Hepatocyte (in vitro differentiated cells): ENCODE measurements at regions not wholly inside any gene's neighbourhood (a gene's known extent, or its start where the extent isn't known, plus 50 kb on each side); places are given as distances from the start of the nearest gene placed in this dataset.

Experiments used
- CTCF ChIP-seq: fragments of 200-600 bp; sonication (generic); IDR thresholded peaks from 2 replicates; pipeline ENCODE4 v1.5.1; 2016; ENCODE audit warnings: antibody characterized with exemption, mild to moderate bottlenecking; ENCODE audit not compliant: poor library complexity
- EZH2 ChIP-seq: fragments of 200-600 bp; sonication (generic); IDR thresholded peaks from 2 replicates; pipeline ENCODE4 v1.6.1; 2016; ENCODE audit warnings: antibody characterized with exemption, mild to moderate bottlenecking, borderline replicate concordance
- EZH2phosphoT487 ChIP-seq: fragments of 200-600 bp; sonication (generic); IDR thresholded peaks from one replicate; pipeline ENCODE4 v1.6.1; 2018; ENCODE audit warnings: antibody characterized with exemption, mild to moderate bottlenecking, low read depth, moderate library complexity; ENCODE audit not compliant: unreplicated experiment, severe bottlenecking

- TF ChIP-seq CTCF: no peak
- no peak for TF ChIP-seq EZH2phosphoT487
- no peak for TF ChIP-seq EZH2
Observed at GRCh38 chr20:58000861-58001260, 227.6 kb downstream of the ANKRD60 start.
